K562 (cell line): ENCODE measurements at regions not wholly inside any gene's neighbourhood (a gene's known extent, or its start where the extent isn't known, plus 50 kb on each side); places are given as distances from the start of the nearest gene placed in this dataset.

Experiments
- CBX5 ChIP-seq: IDR thresholded peaks from 2 replicates; pipeline ENCODE4 v1.6.1; 2014; ENCODE audit warnings: low read depth, borderline replicate concordance
- CEBPB ChIP-seq: fragments of 450-650 bp; IDR thresholded peaks from 2 replicates; pipeline ENCODE4 v1.6.1; 2016; ENCODE audit warnings: missing genetic modification characterization, missing compliant biosample characterization
- CEBPZ ChIP-seq: fragments of 150-350 bp; IDR thresholded peaks from 2 replicates; pipeline ENCODE4 v1.6.1; 2014; ENCODE audit warnings: low read depth, mild to moderate bottlenecking, low read length, borderline replicate concordance
- GATA2 ChIP-seq: sonication (generic); formaldehyde crosslinking; IDR thresholded peaks from 2 replicates; pipeline ENCODE4 v1.4.0; 2020; ENCODE audit warnings: mild to moderate bottlenecking, missing genetic modification reagents
- HMGXB4 ChIP-seq: sonication (generic); formaldehyde crosslinking; IDR thresholded peaks from 2 replicates; pipeline ENCODE4 v1.8.1; 2023; ENCODE audit warnings: mild to moderate bottlenecking, missing genetic modification reagents
- KDM2B ChIP-seq: fragments of 250-450 bp; sonication (Bioruptor Pico); IDR thresholded peaks from 2 replicates; pipeline ENCODE4 v1.8.0; 2021; ENCODE audit warnings: mild to moderate bottlenecking, moderate library complexity
- MAFG ChIP-seq: fragments of 450-650 bp; conservative IDR thresholded peaks from 2 replicates; pipeline ENCODE4 v1.6.1; 2016; ENCODE audit warnings: missing genetic modification characterization, missing compliant biosample characterization
- MEIS2 ChIP-seq: fragments of 450-650 bp; IDR thresholded peaks from 2 replicates; pipeline ENCODE4 v1.6.1; 2014; ENCODE audit warnings: mild to moderate bottlenecking; ENCODE audit not compliant: partially characterized antibody
- NFE2 ChIP-seq: IDR thresholded peaks from 2 replicates; pipeline ENCODE4 v1.6.1; 2014; ENCODE audit warnings: antibody characterized with exemption, low read depth
- NUFIP1 ChIP-seq: fragments of 450-650 bp; IDR thresholded peaks from 2 replicates; pipeline ENCODE4 v1.6.1; 2018; ENCODE audit not compliant: partially characterized antibody
- RAD21 ChIP-seq, 2 experiments: fragments of 250-450 bp in 1 of 2; fragments of 450-650 bp in 1 of 2; sonication (Bioruptor Pico) in 1 of 2; formaldehyde crosslinking in 1 of 2; IDR thresholded peaks in 1 of 2; conservative IDR thresholded peaks in 1 of 2; 2 replicates each; pipeline versions ENCODE4 v1.4.0 to v1.8.0; 2020 to 2022; ENCODE audit warnings: mild to moderate bottlenecking in 2 of 2, moderate library complexity in 1 of 2
- RAD51 ChIP-seq: fragments of 450-650 bp; IDR thresholded peaks from 2 replicates; pipeline ENCODE4 v1.7.1; 2016; ENCODE audit warnings: low read depth, mild to moderate bottlenecking, borderline replicate concordance
- SMC3 ChIP-seq: conservative IDR thresholded peaks from 2 replicates; pipeline ENCODE4 v1.6.1; 2011; ENCODE audit warnings: low read depth, low read length, improper control_type of control experiment; ENCODE audit not compliant: insufficient read depth
- USF1 ChIP-seq: sonication (generic); formaldehyde crosslinking; IDR thresholded peaks from 2 replicates; pipeline ENCODE4 v1.9.0; 2022; ENCODE audit warnings: mild to moderate bottlenecking, missing genetic modification reagents
- USF2 ChIP-seq: sonication (generic); formaldehyde crosslinking; IDR thresholded peaks from 2 replicates; pipeline ENCODE4 v1.5.0; 2020; ENCODE audit warnings: missing genetic modification reagents
- YBX1 ChIP-seq: fragments of 450-650 bp; IDR thresholded peaks from 2 replicates; pipeline ENCODE4 v1.7.1; 2016; ENCODE audit warnings: mild to moderate bottlenecking
- ZFX ChIP-seq: sonication (generic); formaldehyde crosslinking; IDR thresholded peaks from 2 replicates; pipeline ENCODE4 v1.8.0; 2022; ENCODE audit warnings: mild to moderate bottlenecking, missing genetic modification reagents, moderate library complexity
- ZNF277 ChIP-seq: fragments of 250-450 bp; sonication (Bioruptor Pico); IDR thresholded peaks from 2 replicates; pipeline ENCODE4 v1.8.0; 2022; ENCODE audit warnings: inconsistent platforms, mild to moderate bottlenecking, moderate library complexity, borderline replicate concordance
- ZNF347 ChIP-seq: fragments of 450-650 bp; formaldehyde crosslinking; IDR thresholded peaks from 2 replicates; pipeline ENCODE4 v1.4.0; 2020; ENCODE audit warnings: low read depth, mild to moderate bottlenecking, moderate library complexity
- ZNF583 ChIP-seq: fragments of 250-450 bp; sonication (Bioruptor Pico); IDR thresholded peaks from 2 replicates; pipeline ENCODE4 v1.4.0; 2020
- ZNF668 ChIP-seq: fragments of 250-450 bp; sonication (Bioruptor Pico); IDR thresholded peaks from 2 replicates; pipeline ENCODE4 v1.8.0; 2022; ENCODE audit warnings: mild to moderate bottlenecking, inconsistent platforms

- no peak for TF ChIP-seq KDM2B (CRISPR knock-in tag)
- TF ChIP-seq NUFIP1 = no peak
- TF ChIP-seq CEBPZ = no peak
- no peak for TF ChIP-seq RAD21 (CRISPR knock-in tag; conservative IDR thresholded peaks at IDR 0.05 in 1 of 2, IDR thresholded peaks at IDR 0.05 in 1 of 2)
- TF ChIP-seq YBX1 = no peak
- peak; percentile 58 for TF ChIP-seq USF2 (CRISPR knock-in tag)
- TF ChIP-seq ZNF347 (CRISPR knock-in tag) = no peak
- TF ChIP-seq ZFX (CRISPR knock-in tag) = no peak
- TF ChIP-seq NFE2 = peak; percentile 30
- TF ChIP-seq CBX5 = 0 out of 2 replicates have a peak, but pooled peaks have one; percentile 46
- no peak for TF ChIP-seq ZNF277 (CRISPR knock-in tag)
- TF ChIP-seq SMC3 = no peak
- no peak for TF ChIP-seq ZNF583 (CRISPR knock-in tag)
- peak; percentile 88 for TF ChIP-seq USF1 (CRISPR knock-in tag)
- TF ChIP-seq MEIS2 = no peak
- TF ChIP-seq MAFG (tag) = peak; percentile 84
- TF ChIP-seq HMGXB4 (CRISPR knock-in tag) = no peak
- no peak for TF ChIP-seq GATA2
- no peak for TF ChIP-seq ZNF668 (CRISPR knock-in tag)
- peak; percentile 67 for TF ChIP-seq RAD51
- peak; percentile 76 for TF ChIP-seq CEBPB (tag)
Observed at GRCh38 chr2:61726456-61727209, 127.2 kb downstream of the FAM161A start (continued).
